ENCODE measurements at regions not wholly inside any gene's neighbourhood (a gene's known extent, or its start where the extent isn't known, plus 50 kb on each side); places are given as distances from the start of the nearest gene placed in this dataset.

GRCh38 chr5:34476941-34477565 lies 179.1 kb upstream of the RAI14 start:
- no peaks in the 10 kb centered on the region for H3K4me1 Mint-ChIP-seq
- no peak overlapping the region for H3K27ac Mint-ChIP-seq
- H3K27me3 Mint-ChIP-seq, result no peaks in the 10 kb centered on the region
- ChIA-PET POLR2A (no interaction called here), CTCF (interaction anchor here (0.9 kb wide), 1 partner anchor 20 kb away, joined by 3 read pairs; no protein-coding TSS in a partner anchor)
- no peak for DNase-seq
- H3K36me3 Mint-ChIP-seq (ENCODE audit: low read depth), result no peaks in the 10 kb centered on the region
- no peak overlapping the region for H3K4me3 Mint-ChIP-seq
- H3K9me3 Mint-ChIP-seq, result no peaks in the 10 kb centered on the region

- Mint-ChIP-seq H3K4me3 (no peak overlapping the region), H3K36me3 (ENCODE audit: low read depth) (no peaks in the 10 kb centered on the region), H3K27ac (no peak overlapping the region), H3K27me3 (peaks cover 1% of the 10 kb centered on the region), H3K9me3 (no peaks in the 10 kb centered on the region), H3K4me1 (no peaks in the 10 kb centered on the region)
- no peak for DNase-seq
- ChIA-PET CTCF (no interaction called here), POLR2A (no interaction called here)
Observed at GRCh38 chr5:34480810-34481528, 175.2 kb upstream of the RAI14 start.

DNA sequence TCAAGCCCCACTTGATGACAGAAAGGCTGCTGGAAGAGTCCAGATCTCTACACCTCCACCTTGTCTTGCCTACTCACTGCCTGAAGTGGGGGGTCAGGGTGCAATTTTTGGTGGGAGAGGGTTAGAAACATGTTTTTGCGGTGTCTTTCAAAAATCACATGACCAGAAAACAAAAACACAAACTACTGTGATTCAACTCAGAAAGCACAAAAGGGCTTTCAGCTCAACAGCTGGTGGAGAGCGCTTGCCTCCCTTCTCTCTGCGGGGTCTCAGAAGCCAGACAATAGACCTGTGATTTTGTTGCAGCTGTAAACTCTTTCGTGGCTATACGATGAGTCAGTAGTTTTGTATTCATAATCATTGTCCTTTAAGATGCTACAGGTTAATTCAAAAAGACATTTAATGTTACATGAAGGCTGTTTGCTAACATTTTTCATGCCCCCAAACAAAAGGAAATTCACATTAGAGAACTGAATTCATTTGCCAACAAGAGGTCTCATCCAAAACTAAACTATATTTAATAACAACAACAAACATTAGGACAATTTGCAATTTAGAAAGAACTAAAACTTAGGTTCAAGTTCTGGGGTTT lies 172.6 kb upstream of the RAI14 start:
- H3K27ac Mint-ChIP-seq, result no peak overlapping the region
- POLR2A ChIA-PET, result no interaction called here
- peaks cover 15% of the 10 kb centered on the region for H3K27me3 Mint-ChIP-seq
- no peaks in the 10 kb centered on the region for H3K36me3 Mint-ChIP-seq (ENCODE audit: low read depth)
- no peaks in the 10 kb centered on the region for H3K4me1 Mint-ChIP-seq
- no peak for DNase-seq
- CTCF ChIA-PET, result no interaction called here
- H3K4me3 Mint-ChIP-seq, result no peak overlapping the region
- no peaks in the 10 kb centered on the region for H3K9me3 Mint-ChIP-seq

DNA sequence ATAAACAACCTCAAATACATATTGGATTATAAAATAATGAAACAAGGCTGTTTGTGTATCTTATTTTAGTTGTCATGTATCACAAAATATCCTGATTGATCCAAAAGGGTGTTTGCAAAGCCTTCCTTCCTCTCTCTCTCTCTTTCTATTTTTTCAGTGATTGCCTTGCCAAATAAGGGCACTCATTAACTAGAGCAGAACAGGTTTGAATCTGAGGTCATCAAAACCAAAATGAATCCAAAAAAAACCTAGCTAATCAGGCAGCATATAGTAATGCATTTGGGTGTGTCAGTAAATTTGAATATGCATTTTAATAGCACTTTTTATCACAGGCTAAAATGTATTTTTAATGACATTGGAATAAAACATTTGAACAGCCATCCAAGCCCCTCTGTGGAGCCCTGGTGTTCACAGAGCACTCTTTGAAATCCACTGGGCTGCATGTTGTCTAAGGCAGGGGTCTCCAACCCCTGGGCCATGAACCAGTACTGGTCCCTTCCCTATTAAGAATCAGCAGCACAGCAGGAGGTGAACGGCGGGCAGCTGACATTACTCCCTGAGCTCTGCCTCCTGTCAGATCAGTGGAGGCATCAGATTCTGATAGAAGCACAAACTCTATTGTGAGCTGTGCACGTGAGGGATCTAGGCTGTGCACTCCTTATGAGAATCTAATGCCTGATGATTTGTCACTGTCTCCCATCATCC lies 171.8 kb upstream of the RAI14 start:
- H3K27ac Mint-ChIP-seq, result no peak overlapping the region
- no peaks in the 10 kb centered on the region for H3K4me1 Mint-ChIP-seq
- no peaks in the 10 kb centered on the region for H3K9me3 Mint-ChIP-seq
- no peak overlapping the region for H3K4me3 Mint-ChIP-seq
- no peaks in the 10 kb centered on the region for H3K36me3 Mint-ChIP-seq (ENCODE audit: low read depth)
- H3K27me3 Mint-ChIP-seq, result peaks cover 15% of the 10 kb centered on the region
- no peak for DNase-seq
- ChIA-PET CTCF (no interaction called here), POLR2A (no interaction called here)

GRCh38 chr5:34485768-34486030 lies 170.4 kb upstream of the RAI14 start:
- no peak overlapping the region for H3K4me3 Mint-ChIP-seq
- no peak overlapping the region for H3K27ac Mint-ChIP-seq
- H3K27me3 Mint-ChIP-seq, result peaks cover 15% of the 10 kb centered on the region
- ChIA-PET CTCF (interaction anchor here (0.6 to 1.8 kb wide), 4 partner anchors 11 to 627 kb away, joined by 3 to 8 read pairs (median 4); no protein-coding TSS in a partner anchor), POLR2A (no interaction called here)
- no peaks in the 10 kb centered on the region for H3K36me3 Mint-ChIP-seq (ENCODE audit: low read depth)
- H3K9me3 Mint-ChIP-seq, result no peaks in the 10 kb centered on the region
- no peaks in the 10 kb centered on the region for H3K4me1 Mint-ChIP-seq
- no peak for DNase-seq

DNA sequence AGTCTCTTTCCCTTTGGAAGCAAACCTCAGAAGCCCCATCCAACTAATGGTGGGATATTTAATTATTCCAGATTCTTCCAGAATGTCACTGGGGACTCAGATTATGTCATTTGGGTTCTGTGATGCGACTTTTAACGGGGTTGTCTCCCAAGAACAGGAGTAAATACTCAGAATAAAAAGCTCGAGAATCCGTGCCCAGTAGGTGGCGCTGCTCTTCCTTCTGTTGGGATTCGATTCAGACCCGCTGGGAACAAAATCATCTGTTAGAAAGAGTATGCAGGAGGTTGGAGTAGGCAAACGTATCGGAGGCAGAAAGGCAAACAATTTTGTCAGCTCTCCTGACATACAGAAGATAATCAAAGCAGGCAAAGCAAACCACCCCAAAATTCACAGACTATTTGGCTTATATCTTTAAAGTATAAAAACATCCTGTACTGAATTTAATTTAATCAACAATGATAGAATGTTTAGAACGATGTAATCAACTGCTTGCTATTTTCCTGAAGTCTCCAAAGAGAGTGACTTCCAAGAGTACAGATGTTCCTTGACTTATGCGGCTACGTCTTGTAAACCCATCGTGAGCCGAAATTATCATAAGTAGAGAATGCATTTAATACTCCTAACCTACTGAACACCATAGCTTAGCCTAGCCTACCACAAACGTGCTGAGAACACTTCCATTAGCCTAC lies 169.8 kb upstream of the RAI14 start:
- ChIA-PET POLR2A (no interaction called here), CTCF (interaction anchor here (0.6 to 1.8 kb wide), 4 partner anchors 11 to 626 kb away, joined by 3 to 8 read pairs (median 4); no protein-coding TSS in a partner anchor)
- H3K9me3 Mint-ChIP-seq, result no peaks in the 10 kb centered on the region
- peak; percentile 64 for DNase-seq
- H3K4me3 Mint-ChIP-seq, result no peak overlapping the region
- no peaks in the 10 kb centered on the region for H3K36me3 Mint-ChIP-seq (ENCODE audit: low read depth)
- peaks cover 15% of the 10 kb centered on the region for H3K27me3 Mint-ChIP-seq
- H3K27ac Mint-ChIP-seq, result no peak overlapping the region
- no peaks in the 10 kb centered on the region for H3K4me1 Mint-ChIP-seq

GRCh38 chr5:34486849-34487158 lies 169.3 kb upstream of the RAI14 start:
- POLR2A ChIA-PET, result no interaction called here
- no peaks in the 10 kb centered on the region for H3K9me3 Mint-ChIP-seq
- CTCF ChIA-PET, result interaction anchor here (0.6 to 1.8 kb wide), 2 partner anchors 10 to 414 kb away, joined by 3 to 8 read pairs; no protein-coding TSS in a partner anchor
- H3K36me3 Mint-ChIP-seq (ENCODE audit: low read depth), result no peaks in the 10 kb centered on the region
- H3K4me3 Mint-ChIP-seq, result no peak overlapping the region
- DNase-seq, result no peak
- H3K27me3 Mint-ChIP-seq, result peaks cover 15% of the 10 kb centered on the region
- no peaks in the 10 kb centered on the region for H3K4me1 Mint-ChIP-seq
- no peak overlapping the region for H3K27ac Mint-ChIP-seq

- Mint-ChIP-seq H3K9me3 (no peaks in the 10 kb centered on the region), H3K4me1 (no peaks in the 10 kb centered on the region), H3K36me3 (ENCODE audit: low read depth) (no peaks in the 10 kb centered on the region), H3K4me3 (no peak overlapping the region), H3K27me3 (peaks cover 15% of the 10 kb centered on the region), H3K27ac (no peak overlapping the region)
- DNase-seq, result no peak
- CTCF ChIA-PET, result interaction anchor here (0.6 to 1.8 kb wide), 2 partner anchors 10 to 413 kb away, joined by 3 to 8 read pairs; no protein-coding TSS in a partner anchor
- POLR2A ChIA-PET, result no interaction called here
Observed at GRCh38 chr5:34487159-34487879, 168.8 kb upstream of the RAI14 start.

- peaks cover 15% of the 10 kb centered on the region for H3K27me3 Mint-ChIP-seq
- CTCF ChIA-PET, result no interaction called here
- H3K36me3 Mint-ChIP-seq (ENCODE audit: low read depth), result no peaks in the 10 kb centered on the region
- no peaks in the 10 kb centered on the region for H3K9me3 Mint-ChIP-seq
- no peak overlapping the region for H3K27ac Mint-ChIP-seq
- no peak overlapping the region for H3K4me3 Mint-ChIP-seq
- no peak for DNase-seq
- H3K4me1 Mint-ChIP-seq, result no peaks in the 10 kb centered on the region
- POLR2A ChIA-PET, result no interaction called here
Observed at GRCh38 chr5:34487956-34488355, 168.2 kb upstream of the RAI14 start.

GRCh38 chr5:34488984-34489383 lies 167.1 kb upstream of the RAI14 start:
- ChIA-PET CTCF (interaction anchor here (0.6 kb wide), 1 partner anchor 10 kb away, joined by 3 read pairs; no protein-coding TSS in a partner anchor), POLR2A (no interaction called here)
- no peak for DNase-seq
- no peaks in the 10 kb centered on the region for H3K36me3 Mint-ChIP-seq (ENCODE audit: low read depth)
- no peak overlapping the region for H3K4me3 Mint-ChIP-seq
- no peaks in the 10 kb centered on the region for H3K9me3 Mint-ChIP-seq
- no peak overlapping the region for H3K27ac Mint-ChIP-seq
- H3K4me1 Mint-ChIP-seq, result no peaks in the 10 kb centered on the region
- H3K27me3 Mint-ChIP-seq, result peaks cover 15% of the 10 kb centered on the region

GRCh38 chr5:34490506-34491250 lies 165.4 kb upstream of the RAI14 start:
- POLR2A ChIA-PET, result no interaction called here
- Mint-ChIP-seq H3K36me3 (ENCODE audit: low read depth) (no peaks in the 10 kb centered on the region), H3K27ac (no peak overlapping the region), H3K27me3 (peaks cover 14% of the 10 kb centered on the region), H3K9me3 (no peaks in the 10 kb centered on the region), H3K4me1 (no peaks in the 10 kb centered on the region), H3K4me3 (no peak overlapping the region)
- CTCF ChIA-PET, result no interaction called here
- no peak for DNase-seq

- Mint-ChIP-seq H3K27ac (no peak overlapping the region), H3K4me1 (no peaks in the 10 kb centered on the region), H3K4me3 (no peak overlapping the region), H3K9me3 (no peaks in the 10 kb centered on the region), H3K27me3 (peaks cover 12% of the 10 kb centered on the region), H3K36me3 (ENCODE audit: low read depth) (no peaks in the 10 kb centered on the region)
- ChIA-PET CTCF (no interaction called here), POLR2A (no interaction called here)
- DNase-seq, result no peak
Observed at GRCh38 chr5:34491251-34491620, 164.9 kb upstream of the RAI14 start.

Measured in activated CD4-positive, alpha-beta T cell treated with anti-CD3 and anti-CD28 coated beads, Interleukin-2, amount 10 ng/mL, durations not matched to agents 7 days and 5 days (primary cell).